ENCODE measurements at regions not wholly inside any gene's neighbourhood (a gene's known extent, or its start where the extent isn't known, plus 50 kb on each side); places are given as distances from the start of the nearest gene placed in this dataset.

DNA sequence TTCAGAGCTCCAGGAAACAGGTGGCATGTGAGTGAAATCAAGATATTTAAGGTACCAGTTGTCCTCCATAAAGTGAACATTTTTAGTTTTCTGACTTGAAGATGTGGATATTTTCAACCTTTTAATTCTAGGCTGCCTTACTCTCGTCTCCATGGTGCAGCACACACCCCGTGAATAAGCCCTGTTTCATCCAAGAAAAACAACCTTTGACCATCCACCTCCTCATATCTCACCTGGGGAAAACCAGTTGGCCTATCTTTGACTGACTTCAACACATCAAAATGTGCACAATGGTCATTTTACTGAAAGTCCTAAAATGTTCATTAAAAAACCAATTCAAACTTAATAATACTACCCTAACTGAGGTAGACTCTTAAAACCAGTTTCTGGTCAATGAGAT lies 73.8 kb upstream of the CD2AP start:
- TF ChIP-seq ZNF274 (IDR thresholded peaks at IDR 0.05; ENCODE audit: insufficient read depth, insufficient read length) (no peak), JUND (IDR thresholded peaks at IDR 0.05; ENCODE audit: low read depth, low read length) (no peak), JUNB (IDR thresholded peaks at IDR 0.05) (no peak), NR2F1 (conservative IDR thresholded peaks at IDR 0.05) (no peak), EZH2 (IDR thresholded peaks at IDR 0.05; ENCODE audit: borderline replicate concordance, control insufficient read depth, low read depth, low read length) (no peak), ATF7 (IDR thresholded peaks at IDR 0.05; ENCODE audit: low read depth) (no peak), RAD51 (IDR thresholded peaks at IDR 0.05) (no peak), POLR2AphosphoS5 (IDR thresholded peaks at IDR 0.05; ENCODE audit: low read length) (no peak), RB1 (IDR thresholded peaks at IDR 0.05; ENCODE audit: borderline replicate concordance) (no peak), EP300 (IDR thresholded peaks at IDR 0.05; ENCODE audit: borderline replicate concordance in 1 of 2, control insufficient read depth in 1 of 2, low read depth in 2 of 2, low read length in 2 of 2) (no peak)
- TF ChIP-seq, protein P1, sequence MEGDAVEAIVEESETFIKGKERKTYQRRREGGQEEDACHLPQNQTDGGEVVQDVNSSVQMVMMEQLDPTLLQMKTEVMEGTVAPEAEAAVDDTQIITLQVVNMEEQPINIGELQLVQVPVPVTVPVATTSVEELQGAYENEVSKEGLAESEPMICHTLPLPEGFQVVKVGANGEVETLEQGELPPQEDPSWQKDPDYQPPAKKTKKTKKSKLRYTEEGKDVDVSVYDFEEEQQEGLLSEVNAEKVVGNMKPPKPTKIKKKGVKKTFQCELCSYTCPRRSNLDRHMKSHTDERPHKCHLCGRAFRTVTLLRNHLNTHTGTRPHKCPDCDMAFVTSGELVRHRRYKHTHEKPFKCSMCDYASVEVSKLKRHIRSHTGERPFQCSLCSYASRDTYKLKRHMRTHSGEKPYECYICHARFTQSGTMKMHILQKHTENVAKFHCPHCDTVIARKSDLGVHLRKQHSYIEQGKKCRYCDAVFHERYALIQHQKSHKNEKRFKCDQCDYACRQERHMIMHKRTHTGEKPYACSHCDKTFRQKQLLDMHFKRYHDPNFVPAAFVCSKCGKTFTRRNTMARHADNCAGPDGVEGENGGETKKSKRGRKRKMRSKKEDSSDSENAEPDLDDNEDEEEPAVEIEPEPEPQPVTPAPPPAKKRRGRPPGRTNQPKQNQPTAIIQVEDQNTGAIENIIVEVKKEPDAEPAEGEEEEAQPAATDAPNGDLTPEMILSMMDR (IDR thresholded peaks at IDR 0.05 in 2 of 3, conservative IDR thresholded peaks at IDR 0.05 in 1 of 3; ENCODE audit: control insufficient read depth in 2 of 3, extremely low read depth in 1 of 3, insufficient read depth in 1 of 3, low read depth in 3 of 3, low read length in 3 of 3): no peak
